Endothelial cell of umbilical vein (primary cell): ENCODE measurements at regions not wholly inside any gene's neighbourhood (a gene's known extent, or its start where the extent isn't known, plus 50 kb on each side); places are given as distances from the start of the nearest gene placed in this dataset.
"Not testable (repeated sequence)": the region's sequence is repeated elsewhere in the genome, so short reads cannot be mapped to it uniquely, and the experiment has no call there.

Experiments used
- EZH2 ChIP-seq: IDR thresholded peaks from 2 replicates; pipeline ENCODE4 v1.6.1; 2012; ENCODE audit warnings: borderline replicate concordance, low read depth, mild to moderate bottlenecking, moderate library complexity, low read length, inconsistent platforms; ENCODE audit not compliant: severe bottlenecking
- GATA2 ChIP-seq: IDR thresholded peaks from 2 replicates; pipeline ENCODE4 v1.7.0; 2011; ENCODE audit warnings: low read depth, mild to moderate bottlenecking, moderate library complexity, mixed read lengths, low read length; ENCODE audit not compliant: insufficient read length, insufficient read depth
- MYC ChIP-seq: IDR thresholded peaks from one replicate; pipeline ENCODE4 v1.6.1; 2011; ENCODE audit warnings: mild to moderate bottlenecking, low read depth, low read length
- POLR2A ChIP-seq: IDR thresholded peaks from 2 replicates; pipeline ENCODE4 v1.6.1; 2012; ENCODE audit warnings: low read depth, mild to moderate bottlenecking, control low read depth, low read length
- POLR2AphosphoS5 ChIP-seq: IDR thresholded peaks from 2 replicates; pipeline ENCODE4 v1.6.1; 2012; ENCODE audit warnings: low read depth, mild to moderate bottlenecking, control low read depth, low read length, moderate library complexity; ENCODE audit not compliant: insufficient read depth
- TF ChIP-seq, protein P1 (sequence below), 2 donors: IDR thresholded peaks; 1 replicate in 1 of 2; 2 replicates in 1 of 2; pipeline ENCODE4 v1.5.1; 2011; ENCODE audit warnings: low read length in 2 of 2, mild to moderate bottlenecking in 2 of 2, moderate library complexity in 2 of 2, control low read depth in 1 of 2, inconsistent platforms in 1 of 2, low read depth in 1 of 2; ENCODE audit not compliant: insufficient read depth in 1 of 2; ENCODE audit errors: extremely low read depth in 1 of 2
- TF ChIP-seq, protein P2 (sequence below): IDR thresholded peaks from 2 replicates; pipeline ENCODE4 v1.6.1; 2011; ENCODE audit not compliant: insufficient read depth, insufficient read length

DNA sequence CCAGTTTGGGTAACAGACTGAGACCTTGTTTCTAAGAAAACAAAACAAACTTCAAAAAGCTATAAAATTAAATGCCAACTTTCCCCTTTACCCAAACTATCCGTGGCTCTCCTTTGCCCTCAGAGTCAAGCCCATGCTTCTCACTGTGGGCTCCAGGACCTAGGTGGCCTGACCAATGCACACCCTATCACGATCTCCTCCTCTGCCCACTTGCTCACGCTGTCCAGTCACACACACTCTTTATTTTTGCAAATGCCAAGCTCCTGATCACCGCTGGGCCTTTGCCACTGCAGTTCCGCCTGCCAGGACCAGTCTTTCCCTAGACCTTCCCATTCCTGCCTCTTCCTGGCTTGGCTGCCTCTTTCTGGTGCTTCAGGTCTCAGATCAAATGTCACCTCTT lies 177.1 kb upstream of the TPTE start:
- TF ChIP-seq, protein P1, sequence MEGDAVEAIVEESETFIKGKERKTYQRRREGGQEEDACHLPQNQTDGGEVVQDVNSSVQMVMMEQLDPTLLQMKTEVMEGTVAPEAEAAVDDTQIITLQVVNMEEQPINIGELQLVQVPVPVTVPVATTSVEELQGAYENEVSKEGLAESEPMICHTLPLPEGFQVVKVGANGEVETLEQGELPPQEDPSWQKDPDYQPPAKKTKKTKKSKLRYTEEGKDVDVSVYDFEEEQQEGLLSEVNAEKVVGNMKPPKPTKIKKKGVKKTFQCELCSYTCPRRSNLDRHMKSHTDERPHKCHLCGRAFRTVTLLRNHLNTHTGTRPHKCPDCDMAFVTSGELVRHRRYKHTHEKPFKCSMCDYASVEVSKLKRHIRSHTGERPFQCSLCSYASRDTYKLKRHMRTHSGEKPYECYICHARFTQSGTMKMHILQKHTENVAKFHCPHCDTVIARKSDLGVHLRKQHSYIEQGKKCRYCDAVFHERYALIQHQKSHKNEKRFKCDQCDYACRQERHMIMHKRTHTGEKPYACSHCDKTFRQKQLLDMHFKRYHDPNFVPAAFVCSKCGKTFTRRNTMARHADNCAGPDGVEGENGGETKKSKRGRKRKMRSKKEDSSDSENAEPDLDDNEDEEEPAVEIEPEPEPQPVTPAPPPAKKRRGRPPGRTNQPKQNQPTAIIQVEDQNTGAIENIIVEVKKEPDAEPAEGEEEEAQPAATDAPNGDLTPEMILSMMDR (IDR thresholded peaks at IDR 0.05; ENCODE audit: extremely low read depth in 1 of 2, insufficient read depth in 1 of 2, low read depth in 1 of 2, low read length in 2 of 2), result not testable (repeated sequence)
- not testable (repeated sequence) for TF ChIP-seq GATA2, POLR2A, POLR2AphosphoS5, MYC, EZH2
- TF ChIP-seq, protein P2, sequence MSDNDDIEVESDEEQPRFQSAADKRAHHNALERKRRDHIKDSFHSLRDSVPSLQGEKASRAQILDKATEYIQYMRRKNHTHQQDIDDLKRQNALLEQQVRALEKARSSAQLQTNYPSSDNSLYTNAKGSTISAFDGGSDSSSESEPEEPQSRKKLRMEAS, result not testable (repeated sequence)
